Heart left ventricle (tissue), 13 donors: ENCODE measurements at regions not wholly inside any gene's neighbourhood (a gene's known extent, or its start where the extent isn't known, plus 50 kb on each side); places are given as distances from the start of the nearest gene placed in this dataset.

ENCODE experiments used
- POLR2A ChIP-seq, 2 donors: fragments of 450-650 bp; IDR thresholded peaks; one replicate each; pipeline ENCODE4 v1.6.1; 2017; ENCODE audit warnings: antibody characterized with exemption in 2 of 2, mild to moderate bottlenecking in 2 of 2, moderate library complexity in 2 of 2
- TF ChIP-seq, protein P1 (sequence below), 12 donors: fragments of 200-600 bp; sonication (generic) in 4 of 12; IDR thresholded peaks; one replicate each; pipeline versions ENCODE4 v1.5.0 to v1.8.0; 2018 to 2022; ENCODE audit warnings: antibody characterized with exemption in 12 of 12, mild to moderate bottlenecking in 5 of 12
- donor health status: ischemic (EF 13 %, LVEDD 7.1; RV severe dilation, severe dysfunction).
- donor health status: DM: no; HTN: yes; CAD: no.
- donor health status: DM: no; HTN: no; CAD: no.
- donor health status: ischemic (EF 25% LVEDD 6.9; RV normal size, moderate dysfunction).
- donor health status: ischemic (EF 25% LVEDD 5.7; RV mildly dilated, moderate dysfunction).
- donor health status: ischemic (EF 35%, LVEDD 5.7; RV mildly dilated, moderate dysfunction).
- donor health status: nonischemic (EF 11% LVEDD 7.7; RV severe dilation, severe dysfunction).
- donor health status: DM: yes; HTN: yes; CAD: no.
- donor health status: PGD.
- donor health status: ischemic (EF 29% LVEDD 5.4; RV normal size, mild dysfunction).
- donor health status: nonischemic (EF 23%, LVEDD 6.1; RV moderate dilation, normal function).

DNA sequence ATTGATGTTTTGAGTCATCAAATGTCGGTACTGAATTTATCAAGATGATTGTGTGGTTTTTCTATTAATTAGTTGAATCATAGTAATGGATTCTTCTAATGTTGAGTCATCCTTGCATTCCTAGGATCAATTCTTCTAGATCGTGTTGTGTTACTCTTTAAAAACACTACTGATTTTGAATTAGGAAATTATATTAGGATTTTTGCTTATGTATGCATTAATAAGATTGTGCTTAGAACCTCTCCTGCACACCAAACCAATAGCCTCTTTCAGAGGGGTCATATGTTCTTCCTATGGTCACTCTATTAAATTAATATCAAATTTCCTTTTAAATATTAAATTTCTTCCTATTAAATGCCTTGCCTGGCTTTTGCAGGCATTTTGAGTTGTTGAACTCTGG, 151.7 kb upstream of the TOPAZ1 start:
- TF ChIP-seq, protein P1, sequence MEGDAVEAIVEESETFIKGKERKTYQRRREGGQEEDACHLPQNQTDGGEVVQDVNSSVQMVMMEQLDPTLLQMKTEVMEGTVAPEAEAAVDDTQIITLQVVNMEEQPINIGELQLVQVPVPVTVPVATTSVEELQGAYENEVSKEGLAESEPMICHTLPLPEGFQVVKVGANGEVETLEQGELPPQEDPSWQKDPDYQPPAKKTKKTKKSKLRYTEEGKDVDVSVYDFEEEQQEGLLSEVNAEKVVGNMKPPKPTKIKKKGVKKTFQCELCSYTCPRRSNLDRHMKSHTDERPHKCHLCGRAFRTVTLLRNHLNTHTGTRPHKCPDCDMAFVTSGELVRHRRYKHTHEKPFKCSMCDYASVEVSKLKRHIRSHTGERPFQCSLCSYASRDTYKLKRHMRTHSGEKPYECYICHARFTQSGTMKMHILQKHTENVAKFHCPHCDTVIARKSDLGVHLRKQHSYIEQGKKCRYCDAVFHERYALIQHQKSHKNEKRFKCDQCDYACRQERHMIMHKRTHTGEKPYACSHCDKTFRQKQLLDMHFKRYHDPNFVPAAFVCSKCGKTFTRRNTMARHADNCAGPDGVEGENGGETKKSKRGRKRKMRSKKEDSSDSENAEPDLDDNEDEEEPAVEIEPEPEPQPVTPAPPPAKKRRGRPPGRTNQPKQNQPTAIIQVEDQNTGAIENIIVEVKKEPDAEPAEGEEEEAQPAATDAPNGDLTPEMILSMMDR (IDR thresholded peaks at IDR 0.05), result no peak
- no peak for TF ChIP-seq POLR2A (IDR thresholded peaks at IDR 0.05)
